ENCODE measurements at regions not wholly inside any gene's neighbourhood (a gene's known extent, or its start where the extent isn't known, plus 50 kb on each side); places are given as distances from the start of the nearest gene placed in this dataset.

- no peak for TF ChIP-seq CTCF (IDR thresholded peaks at IDR 0.05)
- TF ChIP-seq POLR2AphosphoS5 (IDR thresholded peaks at IDR 0.05): no peak
Measured at GRCh38 chr4:3675251-3676115, 90.7 kb upstream of the ADRA2C start.

Data from sigmoid colon (tissue), 4 donors.